SIG-M5 treated with dmso at 0.1 percent for 504 hours (cell line): ENCODE measurements at regions not wholly inside any gene's neighbourhood (a gene's known extent, or its start where the extent isn't known, plus 50 kb on each side); places are given as distances from the start of the nearest gene placed in this dataset.

ENCODE experiments used
- DNase-seq: peaks from one replicate; lab custom pipeline; 2025; ENCODE audit not compliant: unreplicated experiment; lab: John Stamatoyannopoulos, UW

GRCh38 chr11:28571371-28571770 lies 463.2 kb downstream of the METTL15 start:
- DNase-seq = no peak

GRCh38 chr11:28569106-28569505 lies 460.9 kb downstream of the METTL15 start:
- DNase-seq = no peak

- no peak for DNase-seq
Measured at GRCh38 chr11:28566339-28567089, 458.3 kb downstream of the METTL15 start.

DNA sequence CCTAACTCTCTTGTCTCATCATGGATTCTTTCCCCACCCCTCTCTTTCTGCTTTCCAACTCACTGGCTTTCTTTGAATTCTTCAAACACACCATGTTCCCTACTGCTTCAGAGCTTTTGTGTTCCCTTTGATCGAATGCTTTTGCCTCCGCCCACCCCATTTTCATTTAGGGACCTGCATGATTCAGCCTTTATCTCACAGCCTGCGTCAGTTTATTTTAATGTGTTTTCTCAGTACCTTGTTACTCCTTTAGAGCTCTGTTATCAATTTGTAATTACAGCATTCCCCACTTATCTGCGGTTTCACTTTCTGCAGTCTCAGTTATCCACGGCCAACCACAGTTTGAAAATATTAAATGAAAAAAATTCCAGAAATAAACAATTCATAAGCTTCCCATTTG lies 451.3 kb downstream of the METTL15 start:
- DNase-seq = no peak

DNA sequence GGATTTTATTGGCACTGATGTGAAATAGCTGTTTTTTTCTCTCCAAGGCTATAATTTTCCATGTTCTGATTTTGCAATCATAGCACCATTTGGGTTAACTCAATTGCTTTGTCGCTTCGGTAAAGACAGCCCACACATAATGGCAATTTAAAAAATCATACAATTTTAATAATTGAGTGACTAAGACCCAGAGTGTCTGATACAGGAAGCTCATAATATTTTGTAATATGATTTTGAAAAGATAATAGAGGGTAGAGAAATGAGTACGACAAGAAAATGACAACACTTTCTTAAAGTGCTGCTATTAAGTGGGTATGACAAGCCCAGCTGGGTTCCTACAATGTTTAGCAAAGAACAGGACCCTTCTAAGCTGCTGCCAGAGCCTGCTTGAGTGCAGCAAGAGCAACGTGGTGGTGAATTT lies 439.1 kb downstream of the METTL15 start:
- no peak for DNase-seq

DNA sequence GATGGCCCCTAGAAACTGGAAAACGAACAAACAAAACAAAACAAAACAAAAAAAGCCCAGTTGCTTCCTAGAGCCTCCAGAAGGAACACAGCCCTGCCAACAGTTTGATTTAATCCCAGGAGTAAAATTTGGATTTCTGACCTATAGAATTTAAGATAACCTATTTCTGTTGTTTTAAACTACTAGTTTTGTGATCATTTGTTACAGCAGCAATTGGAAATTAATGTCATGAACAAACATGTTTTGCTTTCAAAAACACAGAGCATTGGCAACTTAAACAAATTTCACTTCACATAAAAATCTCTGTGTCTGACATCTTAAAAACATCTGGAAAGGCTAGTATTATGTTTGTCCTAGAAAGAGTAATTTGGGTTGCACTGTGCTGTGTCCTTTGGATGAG lies 437.3 kb downstream of the METTL15 start:
- DNase-seq = no peak

DNA sequence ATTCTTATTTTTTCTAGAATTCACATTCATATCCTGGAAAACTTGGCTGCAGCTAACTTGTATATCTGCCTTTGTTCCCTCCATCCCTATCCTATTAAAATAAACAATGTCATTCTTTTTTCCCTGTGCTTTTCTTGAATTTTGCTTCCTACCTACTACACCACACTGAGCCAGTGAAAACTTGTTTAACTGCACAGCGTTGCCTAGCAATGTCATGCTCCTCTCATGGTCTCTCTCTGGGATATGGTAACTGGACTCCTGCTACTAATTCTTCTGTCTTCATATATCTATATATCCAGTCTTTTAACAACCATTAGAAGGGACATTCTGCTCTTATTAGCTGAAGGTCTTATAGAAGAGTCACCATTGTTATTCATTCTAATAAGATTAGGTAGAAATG lies 434.4 kb downstream of the METTL15 start:
- DNase-seq = no peak

- no peak for DNase-seq
Measured at GRCh38 chr11:28539239-28540030, 431.2 kb downstream of the METTL15 start.

DNA sequence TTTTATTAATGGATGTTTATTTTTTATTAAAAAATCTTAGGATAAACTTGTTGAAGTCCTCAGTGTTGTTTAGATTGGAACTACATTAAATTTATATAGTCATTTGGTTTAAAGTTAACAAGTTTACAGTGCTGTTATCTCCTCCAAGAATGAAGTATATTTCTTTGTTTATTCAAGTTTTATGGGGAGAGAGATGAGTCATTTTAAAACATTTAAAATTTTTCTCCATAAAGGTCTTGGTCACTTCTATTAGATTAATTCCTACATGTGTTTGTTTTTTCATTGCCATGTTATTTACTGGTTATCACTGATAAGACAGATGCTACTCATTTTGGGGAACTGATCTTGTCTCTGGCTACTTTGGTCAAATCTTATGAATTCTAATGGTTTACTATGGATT lies 429.6 kb downstream of the METTL15 start:
- DNase-seq = no peak

- no peak for DNase-seq
Measured at GRCh38 chr11:28536504-28537267, 428.5 kb downstream of the METTL15 start.

DNA sequence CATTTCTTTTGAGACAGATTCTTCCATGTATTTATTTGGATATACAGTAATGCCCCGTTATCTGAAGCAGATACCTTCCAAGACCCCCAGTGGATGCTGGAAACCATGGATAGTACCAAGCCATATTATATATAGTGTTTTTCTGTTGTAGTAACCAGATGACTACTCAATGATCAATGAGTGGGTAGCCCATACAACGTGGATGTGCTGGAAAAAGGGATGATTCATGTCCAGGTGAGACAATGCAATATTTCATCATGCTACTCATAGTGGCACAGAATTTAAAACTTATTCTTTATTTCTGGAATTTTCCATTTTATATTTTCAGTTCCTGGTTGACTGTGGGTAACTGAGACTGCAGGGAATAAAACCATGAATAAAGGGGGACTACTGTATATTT lies 427.5 kb downstream of the METTL15 start:
- DNase-seq = no peak

DNA sequence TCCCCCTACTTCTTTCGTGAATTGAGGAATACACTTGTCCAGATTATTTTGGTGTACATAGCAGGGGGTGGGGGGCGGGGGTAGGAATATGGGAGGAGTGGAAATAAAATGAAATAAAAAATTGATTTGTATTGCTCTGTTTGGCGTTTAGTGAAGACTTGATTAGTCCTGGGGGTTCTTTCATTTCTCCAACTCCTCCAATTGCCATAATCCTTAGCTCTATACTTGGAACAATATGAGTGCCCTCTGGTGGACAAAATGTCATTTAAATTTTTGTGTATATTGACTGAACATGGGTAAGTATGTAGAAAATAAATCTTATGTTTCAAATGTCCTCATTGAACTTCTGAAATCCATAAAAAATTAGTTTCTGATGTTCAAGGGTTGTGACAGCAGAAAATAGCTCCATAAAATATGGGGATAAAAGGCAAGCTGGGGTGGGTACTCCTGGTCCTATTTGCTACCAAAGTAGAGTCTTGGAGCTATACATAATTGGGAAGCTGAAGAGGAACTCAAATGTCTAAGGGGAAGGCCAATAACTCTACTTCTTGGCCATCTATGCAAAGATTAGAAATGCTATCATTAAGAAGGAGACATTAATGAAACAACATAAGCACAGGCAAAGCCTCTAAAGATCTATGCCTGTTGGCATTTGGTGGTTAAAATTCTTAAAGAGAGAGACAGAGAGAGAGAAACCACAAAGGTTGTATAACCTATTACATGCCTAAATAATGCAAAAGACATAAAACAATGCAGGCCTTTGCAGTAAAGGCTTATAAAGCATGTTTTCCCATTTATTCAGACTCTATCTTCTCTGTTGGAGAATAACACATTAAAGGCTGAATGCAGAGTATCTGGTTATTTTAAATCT lies 421.6 kb downstream of the METTL15 start:
- DNase-seq = no peak

DNA sequence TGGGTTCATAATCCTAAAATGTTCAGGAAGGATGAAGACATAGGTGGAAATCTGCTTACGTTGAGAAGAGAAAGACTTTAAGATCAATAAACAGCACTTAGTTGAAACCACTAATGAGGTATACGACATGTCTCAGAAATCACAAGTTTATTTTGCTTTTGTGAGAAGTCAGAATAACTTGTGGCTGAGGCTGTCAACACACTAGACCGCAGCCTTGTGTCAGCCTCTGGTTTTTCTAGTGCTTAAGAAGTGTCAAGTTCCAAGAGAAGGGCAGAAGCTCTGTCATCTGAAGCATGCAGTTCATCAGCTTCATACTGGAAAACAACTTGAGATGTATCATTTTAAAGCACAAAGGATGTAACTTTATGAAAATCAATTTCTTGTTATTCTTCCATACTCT lies 420.9 kb downstream of the METTL15 start:
- DNase-seq = no peak

- no peak for DNase-seq
Measured at GRCh38 chr11:28528217-28528616, 420.0 kb downstream of the METTL15 start.

GRCh38 chr11:28526406-28526751 lies 418.2 kb downstream of the METTL15 start:
- no peak for DNase-seq

- DNase-seq = no peak
Measured at GRCh38 chr11:28525636-28526405, 417.6 kb downstream of the METTL15 start.

DNA sequence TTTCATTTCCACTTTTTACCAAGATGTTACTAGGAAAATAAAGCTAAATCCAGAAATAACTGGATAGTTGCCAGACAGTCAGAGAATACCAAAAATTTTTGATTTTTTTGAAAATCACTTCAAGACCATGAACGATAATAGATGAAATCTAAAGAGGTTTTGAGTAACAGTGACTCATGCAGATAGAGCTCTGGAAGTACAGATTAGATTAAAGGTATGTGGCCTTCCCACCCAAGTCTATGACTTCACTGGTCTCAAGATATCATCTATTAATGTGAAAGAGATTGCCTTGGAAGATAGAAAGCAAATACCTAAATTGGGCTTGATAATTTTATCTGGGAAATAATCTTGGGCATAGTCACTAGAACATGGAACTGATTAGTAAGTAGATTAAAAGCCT lies 415.9 kb downstream of the METTL15 start:
- DNase-seq = no peak

DNA sequence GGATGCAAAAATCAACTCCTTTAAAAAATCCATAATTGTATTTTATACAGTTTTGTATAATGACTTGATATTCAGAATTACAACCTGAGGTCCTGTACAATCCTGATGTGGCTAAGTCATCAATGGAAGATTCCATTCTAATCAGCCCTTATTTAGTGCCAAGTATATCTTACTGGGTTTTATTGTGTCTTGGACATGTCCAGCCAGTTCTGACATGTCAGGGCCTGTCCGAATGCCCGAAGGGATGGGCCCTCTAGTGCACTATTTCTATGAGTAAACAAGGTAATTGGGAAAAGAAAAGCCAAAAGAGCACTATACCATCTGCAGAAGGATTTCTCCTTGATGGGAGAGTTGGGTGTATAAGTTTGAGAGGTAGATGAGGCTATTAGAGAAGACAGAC lies 412.9 kb downstream of the METTL15 start:
- no peak for DNase-seq

- DNase-seq = no peak
Measured at GRCh38 chr11:28520291-28520690, 412.1 kb downstream of the METTL15 start.

DNA sequence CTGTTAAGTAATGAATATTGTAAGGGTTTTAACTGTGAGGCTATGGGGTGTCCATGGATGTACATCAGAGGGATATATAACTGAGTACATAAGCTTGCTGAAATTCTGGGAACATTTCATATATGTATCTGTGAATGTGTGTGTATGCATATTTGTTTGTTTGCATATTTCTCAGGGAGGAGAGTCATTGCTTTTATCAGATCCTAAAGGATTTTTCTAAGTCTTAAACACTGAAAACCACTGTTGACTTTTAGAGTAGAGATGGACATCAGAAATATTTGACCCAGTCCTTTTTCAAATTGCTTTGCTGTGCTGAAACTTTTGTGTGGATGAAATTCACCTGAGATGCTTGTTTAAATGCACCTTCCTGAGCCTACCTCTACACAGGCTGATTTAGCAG lies 410.6 kb downstream of the METTL15 start:
- no peak for DNase-seq
